ENCODE measurements at regions not wholly inside any gene's neighbourhood (a gene's known extent, or its start where the extent isn't known, plus 50 kb on each side); places are given as distances from the start of the nearest gene placed in this dataset.

GRCh38 chr1:182280504-182280900 lies 111.1 kb downstream of the GLUL start:
- TF ChIP-seq, protein P1, sequence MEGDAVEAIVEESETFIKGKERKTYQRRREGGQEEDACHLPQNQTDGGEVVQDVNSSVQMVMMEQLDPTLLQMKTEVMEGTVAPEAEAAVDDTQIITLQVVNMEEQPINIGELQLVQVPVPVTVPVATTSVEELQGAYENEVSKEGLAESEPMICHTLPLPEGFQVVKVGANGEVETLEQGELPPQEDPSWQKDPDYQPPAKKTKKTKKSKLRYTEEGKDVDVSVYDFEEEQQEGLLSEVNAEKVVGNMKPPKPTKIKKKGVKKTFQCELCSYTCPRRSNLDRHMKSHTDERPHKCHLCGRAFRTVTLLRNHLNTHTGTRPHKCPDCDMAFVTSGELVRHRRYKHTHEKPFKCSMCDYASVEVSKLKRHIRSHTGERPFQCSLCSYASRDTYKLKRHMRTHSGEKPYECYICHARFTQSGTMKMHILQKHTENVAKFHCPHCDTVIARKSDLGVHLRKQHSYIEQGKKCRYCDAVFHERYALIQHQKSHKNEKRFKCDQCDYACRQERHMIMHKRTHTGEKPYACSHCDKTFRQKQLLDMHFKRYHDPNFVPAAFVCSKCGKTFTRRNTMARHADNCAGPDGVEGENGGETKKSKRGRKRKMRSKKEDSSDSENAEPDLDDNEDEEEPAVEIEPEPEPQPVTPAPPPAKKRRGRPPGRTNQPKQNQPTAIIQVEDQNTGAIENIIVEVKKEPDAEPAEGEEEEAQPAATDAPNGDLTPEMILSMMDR (IDR thresholded peaks at IDR 0.05): no peak
- TF ChIP-seq POLR2A (IDR thresholded peaks at IDR 0.05): no peak

Measured in vagina (tissue), 2 donors.